ENCODE measurements at regions not wholly inside any gene's neighbourhood (a gene's known extent, or its start where the extent isn't known, plus 50 kb on each side); places are given as distances from the start of the nearest gene placed in this dataset.

DNA sequence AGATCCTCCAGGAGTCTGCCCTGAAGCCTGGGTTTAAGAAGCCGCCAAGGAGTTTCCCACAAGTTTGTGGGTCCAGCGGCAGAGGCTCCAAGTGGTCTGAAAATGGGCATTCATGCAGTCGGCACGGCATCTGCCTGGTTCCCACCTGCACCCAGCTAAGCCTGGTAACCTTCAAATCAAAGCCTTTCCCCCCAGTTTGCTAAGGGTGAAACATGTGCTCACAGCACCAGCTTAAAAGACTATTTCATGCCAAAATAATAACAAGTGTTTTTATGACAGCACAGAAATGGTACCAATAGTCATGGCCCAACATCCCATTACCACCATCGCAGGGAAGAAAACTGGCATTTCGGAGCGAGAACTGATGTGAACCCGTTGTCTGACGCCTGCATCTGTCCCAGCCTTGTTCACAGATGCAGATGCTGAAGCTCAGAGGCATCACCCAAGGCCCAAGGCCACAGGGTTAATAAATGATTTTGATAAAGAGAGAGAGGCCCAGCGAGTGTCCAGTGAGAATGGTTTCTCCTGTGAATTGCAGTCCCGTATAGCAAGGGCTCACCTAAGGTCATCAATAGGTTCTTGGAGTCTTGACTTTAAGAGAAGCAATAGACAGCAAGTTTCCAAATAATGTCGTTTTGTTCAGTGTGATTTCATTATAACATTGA lies 188.0 kb upstream of the TPM1 start:
- Histone ChIP-seq H3K9ac (ENCODE audit: low read depth in 1 of 2, low read length in 2 of 2) (no peak overlapping the region), H3K4me3 (ENCODE audit: low read length in 2 of 2) (no peak overlapping the region), H3K36me3 (ENCODE audit: control insufficient read depth in 2 of 2, insufficient read depth in 2 of 2, low read length in 2 of 2) (no peaks in the 10 kb centered on the region), H3K27me3 (ENCODE audit: control insufficient read depth in 2 of 2, insufficient read depth in 2 of 2, low read length in 2 of 2) (no peaks in the 10 kb centered on the region), H3K9me3 (ENCODE audit: control insufficient read depth in 2 of 2, low read length in 2 of 2) (no peaks in the 10 kb centered on the region), H3K27ac (ENCODE audit: low read depth in 2 of 2, low read length in 2 of 2) (no peak overlapping the region), H3K4me1 (ENCODE audit: control insufficient read depth in 2 of 2, insufficient read depth in 2 of 2, low read length in 2 of 2) (no peaks in the 10 kb centered on the region)

DNA sequence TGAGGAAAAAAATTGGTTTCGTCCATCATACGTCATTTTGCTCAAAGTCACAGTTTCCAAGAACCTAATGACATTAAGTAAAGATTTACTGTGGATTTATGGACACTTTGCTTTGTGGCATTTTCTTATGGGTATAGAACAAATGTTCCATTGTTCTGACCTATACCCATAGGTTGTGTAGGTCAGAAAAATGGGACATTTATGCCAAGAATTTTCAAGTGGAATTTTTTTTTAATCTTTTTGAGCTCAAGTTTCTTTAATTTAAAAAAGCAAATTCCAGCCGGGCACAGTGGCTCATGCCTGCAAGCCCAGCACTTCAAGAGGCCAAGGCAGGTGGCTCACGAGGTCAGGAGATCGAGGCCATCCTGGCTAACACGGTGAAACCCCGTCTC lies 187.5 kb upstream of the TPM1 start:
- H3K9me3 ChIP-seq (ENCODE audit: control insufficient read depth in 2 of 2, low read length in 2 of 2), result no peaks in the 10 kb centered on the region
- no peak overlapping the region for H3K9ac ChIP-seq (ENCODE audit: low read depth in 1 of 2, low read length in 2 of 2)
- H3K27ac ChIP-seq (ENCODE audit: low read depth in 2 of 2, low read length in 2 of 2), result no peak overlapping the region
- no peak overlapping the region for H3K4me3 ChIP-seq (ENCODE audit: low read length in 2 of 2)
- H3K4me1 ChIP-seq (ENCODE audit: control insufficient read depth in 2 of 2, insufficient read depth in 2 of 2, low read length in 2 of 2), result no peaks in the 10 kb centered on the region
- no peaks in the 10 kb centered on the region for H3K36me3 ChIP-seq (ENCODE audit: control insufficient read depth in 2 of 2, insufficient read depth in 2 of 2, low read length in 2 of 2)
- no peaks in the 10 kb centered on the region for H3K27me3 ChIP-seq (ENCODE audit: control insufficient read depth in 2 of 2, insufficient read depth in 2 of 2, low read length in 2 of 2)

GRCh38 chr15:62856466-62857246 lies 185.9 kb upstream of the TPM1 start:
- no peak overlapping the region for H3K4me3 ChIP-seq (ENCODE audit: low read length in 2 of 2)
- H3K27ac ChIP-seq (ENCODE audit: low read depth in 2 of 2, low read length in 2 of 2), result no peak overlapping the region
- H3K27me3 ChIP-seq (ENCODE audit: control insufficient read depth in 2 of 2, insufficient read depth in 2 of 2, low read length in 2 of 2), result no peaks in the 10 kb centered on the region
- no peaks in the 10 kb centered on the region for H3K36me3 ChIP-seq (ENCODE audit: control insufficient read depth in 2 of 2, insufficient read depth in 2 of 2, low read length in 2 of 2)
- no peaks in the 10 kb centered on the region for H3K4me1 ChIP-seq (ENCODE audit: control insufficient read depth in 2 of 2, insufficient read depth in 2 of 2, low read length in 2 of 2)
- no peaks in the 10 kb centered on the region for H3K9me3 ChIP-seq (ENCODE audit: control insufficient read depth in 2 of 2, low read length in 2 of 2)
- no peak overlapping the region for H3K9ac ChIP-seq (ENCODE audit: low read depth in 1 of 2, low read length in 2 of 2)

GRCh38 chr15:62857411-62857853 lies 185.1 kb upstream of the TPM1 start:
- Histone ChIP-seq H3K4me3 (ENCODE audit: low read length in 2 of 2) (no peak overlapping the region), H3K27ac (ENCODE audit: low read depth in 2 of 2, low read length in 2 of 2) (no peak overlapping the region), H3K9me3 (ENCODE audit: control insufficient read depth in 2 of 2, low read length in 2 of 2) (no peaks in the 10 kb centered on the region), H3K36me3 (ENCODE audit: control insufficient read depth in 2 of 2, insufficient read depth in 2 of 2, low read length in 2 of 2) (no peaks in the 10 kb centered on the region), H3K4me1 (ENCODE audit: control insufficient read depth in 2 of 2, insufficient read depth in 2 of 2, low read length in 2 of 2) (no peaks in the 10 kb centered on the region), H3K27me3 (ENCODE audit: control insufficient read depth in 2 of 2, insufficient read depth in 2 of 2, low read length in 2 of 2) (no peaks in the 10 kb centered on the region), H3K9ac (ENCODE audit: low read depth in 1 of 2, low read length in 2 of 2) (no peak overlapping the region)

DNA sequence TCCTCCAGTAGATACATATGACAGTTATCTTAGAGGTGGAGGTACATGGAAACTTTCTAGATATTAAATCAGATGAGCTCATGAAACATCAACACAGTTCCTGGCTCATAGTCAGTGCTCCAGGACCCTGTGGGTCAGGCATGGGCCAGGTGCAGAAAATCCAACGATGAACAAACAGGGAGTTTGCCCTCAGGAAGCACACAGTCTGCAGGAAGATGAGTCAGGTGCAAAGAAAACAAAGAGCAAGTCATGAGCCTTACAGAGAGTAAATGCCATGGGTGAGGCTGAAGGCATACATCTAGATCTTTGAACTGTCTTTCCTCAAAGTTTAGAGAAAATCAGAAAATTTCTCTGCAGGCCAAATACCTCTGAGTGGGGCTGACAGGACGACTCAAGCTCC lies 184.2 kb upstream of the TPM1 start:
- Histone ChIP-seq H3K27ac (ENCODE audit: low read depth in 2 of 2, low read length in 2 of 2) (no peak overlapping the region), H3K9ac (ENCODE audit: low read depth in 1 of 2, low read length in 2 of 2) (no peak overlapping the region), H3K36me3 (ENCODE audit: control insufficient read depth in 2 of 2, insufficient read depth in 2 of 2, low read length in 2 of 2) (no peaks in the 10 kb centered on the region), H3K4me1 (ENCODE audit: control insufficient read depth in 2 of 2, insufficient read depth in 2 of 2, low read length in 2 of 2) (no peaks in the 10 kb centered on the region), H3K4me3 (ENCODE audit: low read length in 2 of 2) (no peak overlapping the region), H3K27me3 (ENCODE audit: control insufficient read depth in 2 of 2, insufficient read depth in 2 of 2, low read length in 2 of 2) (no peaks in the 10 kb centered on the region), H3K9me3 (ENCODE audit: control insufficient read depth in 2 of 2, low read length in 2 of 2) (no peaks in the 10 kb centered on the region)

GRCh38 chr15:62862717-62863116 lies 179.8 kb upstream of the TPM1 start:
- Histone ChIP-seq H3K9me3 (ENCODE audit: control insufficient read depth in 2 of 2, low read length in 2 of 2) (no peaks in the 10 kb centered on the region), H3K27me3 (ENCODE audit: control insufficient read depth in 2 of 2, insufficient read depth in 2 of 2, low read length in 2 of 2) (no peaks in the 10 kb centered on the region), H3K9ac (ENCODE audit: low read depth in 1 of 2, low read length in 2 of 2) (no peak overlapping the region), H3K4me1 (ENCODE audit: control insufficient read depth in 2 of 2, insufficient read depth in 2 of 2, low read length in 2 of 2) (no peaks in the 10 kb centered on the region), H3K4me3 (ENCODE audit: low read length in 2 of 2) (no peak overlapping the region), H3K36me3 (ENCODE audit: control insufficient read depth in 2 of 2, insufficient read depth in 2 of 2, low read length in 2 of 2) (no peaks in the 10 kb centered on the region), H3K27ac (ENCODE audit: low read depth in 2 of 2, low read length in 2 of 2) (no peak overlapping the region)

DNA sequence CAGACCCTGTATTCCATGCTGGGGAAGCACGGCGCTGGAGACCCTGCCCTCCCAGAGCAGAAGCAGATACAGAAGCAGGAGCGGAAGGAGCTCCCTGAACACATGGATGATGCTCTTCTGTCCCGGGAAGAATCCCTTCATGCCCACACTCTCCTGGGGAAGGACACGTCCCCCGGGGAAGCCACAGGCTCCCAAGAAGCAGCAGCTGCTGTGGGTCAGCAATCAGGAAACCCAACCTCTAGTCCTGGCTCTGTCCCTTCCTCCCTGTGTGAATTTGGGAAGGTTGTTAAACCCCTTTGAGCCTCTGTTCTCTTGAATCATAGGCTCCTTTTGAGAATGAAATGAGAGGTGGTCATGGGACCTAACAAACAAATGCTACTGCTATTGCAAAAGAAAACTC lies 176.2 kb upstream of the TPM1 start:
- H3K9ac ChIP-seq (ENCODE audit: low read depth in 1 of 2, low read length in 2 of 2), result no peak overlapping the region
- no peak overlapping the region for H3K27ac ChIP-seq (ENCODE audit: low read depth in 2 of 2, low read length in 2 of 2)

GRCh38 chr15:62867844-62868243 lies 174.7 kb upstream of the TPM1 start:
- H3K4me3 ChIP-seq (ENCODE audit: low read length in 2 of 2), result no peak overlapping the region
- no peak overlapping the region for H3K9ac ChIP-seq (ENCODE audit: low read depth in 1 of 2, low read length in 2 of 2)
- no peaks in the 10 kb centered on the region for H3K9me3 ChIP-seq (ENCODE audit: control insufficient read depth in 2 of 2, low read length in 2 of 2)
- peak overlapping the region in 1 of 2 donors; percentile 63 for H3K27ac ChIP-seq (ENCODE audit: low read depth in 2 of 2, low read length in 2 of 2)
- H3K27me3 ChIP-seq (ENCODE audit: control insufficient read depth in 2 of 2, insufficient read depth in 2 of 2, low read length in 2 of 2), result no peaks in the 10 kb centered on the region
- peaks cover 13 to 23% of the 10 kb centered on the region in 2 donors for H3K4me1 ChIP-seq (ENCODE audit: control insufficient read depth in 2 of 2, insufficient read depth in 2 of 2, low read length in 2 of 2)
- H3K36me3 ChIP-seq (ENCODE audit: control insufficient read depth in 2 of 2, insufficient read depth in 2 of 2, low read length in 2 of 2), result no peaks in the 10 kb centered on the region

More for the DNA sequence above, 176.2 kb upstream of the TPM1 start:
- Histone ChIP-seq H3K4me3 (ENCODE audit: low read length in 2 of 2) (no peak overlapping the region), H3K27me3 (ENCODE audit: control insufficient read depth in 2 of 2, insufficient read depth in 2 of 2, low read length in 2 of 2) (no peaks in the 10 kb centered on the region), H3K9me3 (ENCODE audit: control insufficient read depth in 2 of 2, low read length in 2 of 2) (no peaks in the 10 kb centered on the region), H3K36me3 (ENCODE audit: control insufficient read depth in 2 of 2, insufficient read depth in 2 of 2, low read length in 2 of 2) (no peaks in the 10 kb centered on the region), H3K4me1 (ENCODE audit: control insufficient read depth in 2 of 2, insufficient read depth in 2 of 2, low read length in 2 of 2) (peaks cover 13 to 23% of the 10 kb centered on the region in 2 donors)

GRCh38 chr15:62868507-62868906 lies 174.0 kb upstream of the TPM1 start:
- peaks cover 14 to 24% of the 10 kb centered on the region in 2 donors for H3K4me1 ChIP-seq (ENCODE audit: control insufficient read depth in 2 of 2, insufficient read depth in 2 of 2, low read length in 2 of 2)
- H3K9ac ChIP-seq (ENCODE audit: low read depth in 1 of 2, low read length in 2 of 2), result peak overlapping the region in 1 of 2 donors; percentile 27
- H3K4me3 ChIP-seq (ENCODE audit: low read length in 2 of 2), result no peak overlapping the region
- no peaks in the 10 kb centered on the region for H3K36me3 ChIP-seq (ENCODE audit: control insufficient read depth in 2 of 2, insufficient read depth in 2 of 2, low read length in 2 of 2)
- H3K27ac ChIP-seq (ENCODE audit: low read depth in 2 of 2, low read length in 2 of 2), result peak overlapping the region; percentile 63 to 75
- H3K9me3 ChIP-seq (ENCODE audit: control insufficient read depth in 2 of 2, low read length in 2 of 2), result no peaks in the 10 kb centered on the region
- no peaks in the 10 kb centered on the region for H3K27me3 ChIP-seq (ENCODE audit: control insufficient read depth in 2 of 2, insufficient read depth in 2 of 2, low read length in 2 of 2)

- Histone ChIP-seq H3K27me3 (ENCODE audit: control insufficient read depth in 2 of 2, insufficient read depth in 2 of 2, low read length in 2 of 2) (no peaks in the 10 kb centered on the region), H3K27ac (ENCODE audit: low read depth in 2 of 2, low read length in 2 of 2) (peak overlapping the region; percentile 63 to 75), H3K9me3 (ENCODE audit: control insufficient read depth in 2 of 2, low read length in 2 of 2) (no peaks in the 10 kb centered on the region), H3K9ac (ENCODE audit: low read depth in 1 of 2, low read length in 2 of 2) (peak overlapping the region in 1 of 2 donors; percentile 25), H3K4me1 (ENCODE audit: control insufficient read depth in 2 of 2, insufficient read depth in 2 of 2, low read length in 2 of 2) (peaks cover 16 to 28% of the 10 kb centered on the region in 2 donors), H3K4me3 (ENCODE audit: low read length in 2 of 2) (no peak overlapping the region), H3K36me3 (ENCODE audit: control insufficient read depth in 2 of 2, insufficient read depth in 2 of 2, low read length in 2 of 2) (no peaks in the 10 kb centered on the region)
Observed at GRCh38 chr15:62869116-62869515, 173.4 kb upstream of the TPM1 start.
